Effector memory CD4-positive, alpha-beta T cell (primary cell): ENCODE measurements at regions not wholly inside any gene's neighbourhood (a gene's known extent, or its start where the extent isn't known, plus 50 kb on each side); places are given as distances from the start of the nearest gene placed in this dataset.
"Not testable (repeated sequence)": the region's sequence is repeated elsewhere in the genome, so short reads cannot be mapped to it uniquely, and the experiment has no call there.

Source experiments
- DNase-seq, 3 donors: peaks; one replicate each; pipeline ENCODE4 v3.0.0-alpha.2; 2020
- H3K27ac ChIP-seq: 2 replicates; pipeline ENCODE4 v1.7.0; 2013; ENCODE audit warnings: mild to moderate bottlenecking, low read length, moderate library complexity; ENCODE audit not compliant: insufficient read depth, poor library complexity, severe bottlenecking
- H3K27me3 ChIP-seq: replicated peaks from 2 replicates; pipeline ENCODE4 v1.7.0; 2013; ENCODE audit warnings: mild to moderate bottlenecking, low read length; ENCODE audit not compliant: insufficient read depth, control insufficient read depth, poor library complexity, severe bottlenecking
- H3K36me3 ChIP-seq: 2 replicates; pipeline ENCODE4 v1.7.0; 2013; ENCODE audit warnings: mild to moderate bottlenecking, low read length, moderate library complexity; ENCODE audit not compliant: control insufficient read depth, insufficient read depth
- H3K4me1 ChIP-seq: 2 replicates; pipeline ENCODE4 v1.7.0; 2013; ENCODE audit warnings: low read length, mild to moderate bottlenecking; ENCODE audit not compliant: control insufficient read depth, insufficient read depth, poor library complexity, severe bottlenecking
- H3K4me3 ChIP-seq: 2 replicates; pipeline ENCODE4 v1.7.0; 2013; ENCODE audit warnings: low read length, low read depth, mild to moderate bottlenecking; ENCODE audit not compliant: insufficient read depth, poor library complexity, severe bottlenecking
- H3K9me3 ChIP-seq: 2 replicates; pipeline ENCODE4 v1.7.0; 2013; ENCODE audit warnings: mild to moderate bottlenecking, low read length, moderate library complexity; ENCODE audit not compliant: control insufficient read depth

GRCh38 chr4:24372881-24373280 lies 211.5 kb downstream of the DHX15 start:
- DNase-seq = no peak
- Histone ChIP-seq H3K27ac (no peak overlapping the region), H3K4me1 (no peaks in the 10 kb centered on the region), H3K36me3 (no peaks in the 10 kb centered on the region), H3K4me3 (no peak overlapping the region), H3K27me3 (no peaks in the 10 kb centered on the region), H3K9me3 (no peaks in the 10 kb centered on the region)

GRCh38 chr4:24372341-24372740 lies 212.0 kb downstream of the DHX15 start:
- no peaks in the 10 kb centered on the region for H3K27me3 ChIP-seq
- H3K4me1 ChIP-seq = no peaks in the 10 kb centered on the region
- H3K36me3 ChIP-seq = no peaks in the 10 kb centered on the region
- no peak overlapping the region for H3K4me3 ChIP-seq
- no peak overlapping the region for H3K27ac ChIP-seq
- DNase-seq = no peak
- no peaks in the 10 kb centered on the region for H3K9me3 ChIP-seq

- no peak overlapping the region for H3K27ac ChIP-seq
- DNase-seq = no peak
- no peak overlapping the region for H3K4me3 ChIP-seq
- no peaks in the 10 kb centered on the region for H3K27me3 ChIP-seq
- H3K4me1 ChIP-seq = no peaks in the 10 kb centered on the region
- H3K36me3 ChIP-seq = no peaks in the 10 kb centered on the region
- no peaks in the 10 kb centered on the region for H3K9me3 ChIP-seq
Observed at GRCh38 chr4:24370421-24370820, 213.9 kb downstream of the DHX15 start.

- Histone ChIP-seq H3K9me3 (no peaks in the 10 kb centered on the region), H3K36me3 (no peaks in the 10 kb centered on the region), H3K4me1 (no peaks in the 10 kb centered on the region), H3K27ac (no peak overlapping the region), H3K4me3 (no peak overlapping the region), H3K27me3 (no peaks in the 10 kb centered on the region)
- no peak for DNase-seq
Observed at GRCh38 chr4:24369507-24370029, 214.8 kb downstream of the DHX15 start.

- Histone ChIP-seq H3K4me3 (no peak overlapping the region), H3K4me1 (no peaks in the 10 kb centered on the region), H3K27me3 (no peaks in the 10 kb centered on the region)
Observed at GRCh38 chr4:24368801-24369200, 215.6 kb downstream of the DHX15 start.

GRCh38 chr4:24364852-24365251 lies 219.5 kb downstream of the DHX15 start:
- DNase-seq = no peak
- Histone ChIP-seq H3K36me3 (no peaks in the 10 kb centered on the region), H3K4me1 (no peaks in the 10 kb centered on the region), H3K9me3 (no peaks in the 10 kb centered on the region), H3K4me3 (no peak overlapping the region), H3K27me3 (no peaks in the 10 kb centered on the region), H3K27ac (no peak overlapping the region)

More at GRCh38 chr4:24368801-24369200, 215.6 kb downstream of the DHX15 start:
- H3K36me3 ChIP-seq = no peaks in the 10 kb centered on the region
- DNase-seq = no peak
- H3K9me3 ChIP-seq = no peaks in the 10 kb centered on the region
- no peak overlapping the region for H3K27ac ChIP-seq

- H3K4me1 ChIP-seq = no peaks in the 10 kb centered on the region
- no peaks in the 10 kb centered on the region for H3K27me3 ChIP-seq
- H3K4me3 ChIP-seq = no peak overlapping the region
- H3K27ac ChIP-seq = no peak overlapping the region
- H3K9me3 ChIP-seq = no peaks in the 10 kb centered on the region
- no peak for DNase-seq
- no peaks in the 10 kb centered on the region for H3K36me3 ChIP-seq
Observed at GRCh38 chr4:24364249-24364648, 220.1 kb downstream of the DHX15 start.

GRCh38 chr4:24363751-24364150 lies 220.6 kb downstream of the DHX15 start:
- Histone ChIP-seq H3K27ac (no peak overlapping the region), H3K4me1 (no peaks in the 10 kb centered on the region), H3K9me3 (no peaks in the 10 kb centered on the region), H3K36me3 (no peaks in the 10 kb centered on the region), H3K27me3 (no peaks in the 10 kb centered on the region), H3K4me3 (no peak overlapping the region)
- no peak for DNase-seq

GRCh38 chr4:24352112-24352511 lies 232.2 kb downstream of the DHX15 start:
- H3K9me3 ChIP-seq = no peaks in the 10 kb centered on the region
- H3K36me3 ChIP-seq = no peaks in the 10 kb centered on the region
- H3K4me1 ChIP-seq = no peaks in the 10 kb centered on the region
- H3K4me3 ChIP-seq = no peak overlapping the region
- no peak for DNase-seq
- no peaks in the 10 kb centered on the region for H3K27me3 ChIP-seq
- no peak overlapping the region for H3K27ac ChIP-seq

GRCh38 chr4:24349168-24349996 lies 235.0 kb downstream of the DHX15 start:
- H3K27me3 ChIP-seq, H3K9me3 ChIP-seq, H3K27ac ChIP-seq, DNase-seq, H3K4me1 ChIP-seq, H3K36me3 ChIP-seq, H3K4me3 ChIP-seq: not testable (repeated sequence)
